NCI-H2196 (cell line): ENCODE measurements at regions not wholly inside any gene's neighbourhood (a gene's known extent, or its start where the extent isn't known, plus 50 kb on each side); places are given as distances from the start of the nearest gene placed in this dataset.

Source experiments
- DNase-seq: peaks from one replicate; lab custom pipeline; 2025; ENCODE audit not compliant: unreplicated experiment; lab: John Stamatoyannopoulos, UW

DNA sequence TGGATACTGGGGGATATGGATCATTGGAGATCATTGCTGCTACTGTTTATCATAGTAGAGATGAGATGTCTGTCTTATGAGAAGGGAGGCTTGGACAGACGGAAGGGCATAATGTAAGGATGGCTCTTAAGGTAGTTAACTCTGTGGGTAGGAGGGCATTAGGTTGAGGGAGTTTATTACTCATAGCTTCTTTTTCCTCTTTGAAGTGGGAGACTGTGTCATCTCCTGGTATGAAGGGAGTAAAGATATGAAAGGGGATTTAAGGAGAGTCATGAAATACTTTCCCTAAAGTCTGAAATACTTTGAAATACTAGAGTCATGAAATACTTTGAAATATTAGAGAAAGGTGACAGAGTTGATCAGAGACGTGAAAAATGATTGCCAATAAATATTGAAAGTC is 255.5 kb upstream of the PITX2 start:
- no peak for DNase-seq

DNA sequence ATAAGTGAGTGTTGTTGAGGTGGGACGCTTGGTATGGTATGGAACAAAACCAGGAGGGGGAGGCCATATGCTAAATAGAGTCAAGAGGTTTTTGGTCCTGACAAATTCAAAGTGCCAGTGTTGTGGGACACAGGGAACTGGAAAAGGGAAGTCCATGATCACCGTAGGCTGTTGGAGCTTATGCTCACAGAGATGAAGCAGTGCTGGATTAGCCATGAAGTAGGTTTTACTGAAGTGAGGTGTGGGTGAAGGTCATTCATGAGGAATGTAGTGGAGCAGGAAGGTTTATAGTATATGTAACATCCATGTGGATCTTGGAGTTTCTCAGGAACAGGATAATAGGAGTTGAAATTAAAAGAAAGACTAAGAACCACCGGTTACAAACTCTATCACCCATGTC is 256.1 kb upstream of the PITX2 start:
- DNase-seq = no peak

DNA sequence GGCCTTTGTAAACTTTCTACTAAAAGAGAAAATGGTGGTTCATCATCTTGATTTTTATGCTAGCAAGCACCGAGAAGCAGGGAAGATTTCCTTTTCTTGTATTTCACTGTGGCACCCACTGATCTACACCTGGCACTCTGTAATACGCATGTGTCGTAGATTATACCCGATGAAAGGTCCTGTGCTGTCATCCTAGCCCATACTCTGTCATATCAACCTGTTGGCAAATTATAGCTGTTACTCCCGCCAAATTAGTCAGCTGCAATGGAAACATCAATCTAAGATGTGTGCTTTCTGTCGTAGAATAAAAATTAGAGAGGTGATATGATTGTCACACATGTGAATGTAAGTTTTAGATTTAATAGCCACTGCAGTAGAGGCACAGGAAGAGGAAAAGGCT is 263.4 kb upstream of the PITX2 start:
- no peak for DNase-seq

DNA sequence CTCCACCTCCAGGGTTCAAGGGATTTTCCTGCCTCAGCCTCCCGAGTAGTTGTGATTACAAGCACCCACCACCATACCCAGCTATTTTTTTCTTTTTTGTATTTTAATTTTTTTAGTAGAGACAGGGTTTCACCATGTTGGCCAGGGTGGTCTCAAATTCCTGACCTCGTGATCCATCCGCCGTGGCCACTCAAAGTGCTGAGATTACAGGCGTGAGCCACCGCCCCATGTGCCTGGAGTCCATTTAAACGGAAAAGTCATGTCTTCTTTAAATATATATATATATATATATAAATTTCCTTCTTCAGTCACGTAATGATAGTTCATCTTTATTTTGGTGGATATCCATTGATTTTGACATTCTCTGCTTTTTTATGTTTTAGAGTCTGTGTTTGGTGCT is 264.0 kb upstream of the PITX2 start:
- DNase-seq = no peak

DNA sequence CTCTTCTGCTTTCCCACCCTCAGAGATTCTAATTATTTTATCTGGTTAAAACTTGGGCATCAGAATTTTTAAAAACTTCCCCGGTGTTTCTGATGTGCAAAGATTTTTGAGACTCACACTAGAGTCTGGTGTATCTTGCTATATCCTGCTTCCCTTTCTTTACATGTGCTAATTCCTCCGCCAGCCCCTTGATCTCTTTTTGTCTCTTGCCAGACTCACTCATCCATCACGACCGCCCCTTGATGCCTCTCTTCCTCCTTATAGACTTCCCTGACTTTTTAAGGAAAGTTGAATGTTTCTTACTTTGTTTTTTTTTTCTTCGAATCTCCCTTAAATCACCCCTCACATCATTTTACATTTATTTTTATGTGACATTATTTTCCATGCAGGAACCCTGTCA is 274.9 kb upstream of the PITX2 start:
- DNase-seq = no peak

DNA sequence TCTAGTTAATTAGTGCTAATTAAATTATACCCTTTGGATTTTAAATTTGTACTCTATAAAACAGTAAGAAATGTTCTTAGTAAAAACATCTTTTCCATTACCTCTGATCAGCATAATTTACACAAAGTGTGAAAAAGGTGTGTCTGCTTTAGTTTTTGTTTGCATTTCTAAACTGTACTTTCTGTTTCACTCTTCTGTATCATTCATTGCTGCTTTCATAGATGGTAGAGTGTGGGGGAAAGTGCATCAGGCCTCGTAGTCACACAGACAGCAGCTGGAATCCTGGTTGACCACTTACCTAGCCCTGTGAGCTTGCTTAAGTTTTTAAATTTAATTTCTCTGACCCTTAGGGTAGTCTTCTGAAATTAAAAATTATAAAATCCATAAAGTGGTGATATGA is 275.4 kb upstream of the PITX2 start:
- no peak for DNase-seq

DNA sequence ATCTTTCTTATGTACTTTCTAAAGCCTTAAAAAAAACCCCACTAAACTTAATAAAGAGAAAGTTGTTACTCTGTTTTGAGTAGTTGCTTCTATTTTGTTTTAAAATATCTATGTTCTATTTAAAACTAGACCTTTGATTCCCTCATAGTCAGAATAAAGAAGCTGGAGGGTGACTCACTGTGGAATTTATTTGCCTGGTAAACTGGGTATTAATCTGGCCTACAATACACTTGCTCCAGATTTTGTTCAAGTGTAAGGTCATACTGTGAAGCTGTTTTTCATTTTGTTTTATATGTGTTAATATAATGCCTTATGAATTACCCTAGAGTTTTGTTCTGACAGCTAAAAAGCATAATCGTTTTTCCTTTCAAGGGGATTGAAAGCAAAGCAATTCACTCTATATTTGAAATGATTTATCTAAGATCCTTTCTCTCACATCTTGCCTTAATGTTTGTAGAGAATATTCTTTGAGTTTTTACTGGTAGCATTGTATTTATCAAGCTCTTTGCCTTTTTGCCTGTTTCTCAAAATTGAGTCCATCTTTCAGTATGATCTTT is 277.4 kb upstream of the PITX2 start:
- DNase-seq = no peak

DNA sequence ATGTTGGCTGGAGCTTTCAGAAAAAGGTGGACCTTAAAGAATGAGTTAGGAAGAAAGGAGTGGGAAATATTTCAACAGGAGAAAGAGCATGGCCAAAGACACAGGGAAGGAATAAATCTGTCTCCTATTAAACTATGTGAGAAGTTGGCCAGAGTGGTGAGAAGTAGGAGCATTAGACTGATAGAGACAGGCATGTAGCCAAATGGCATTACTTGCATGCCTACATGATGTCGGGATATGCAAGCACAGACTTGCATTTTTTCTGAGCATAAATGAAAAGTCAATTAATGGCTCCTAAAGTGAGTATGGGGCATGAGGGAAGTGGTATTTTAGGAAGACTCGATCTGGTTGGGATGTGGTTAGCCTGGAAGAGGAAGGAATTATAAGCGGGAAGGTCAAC is 279.6 kb upstream of the PITX2 start:
- no peak for DNase-seq

DNA sequence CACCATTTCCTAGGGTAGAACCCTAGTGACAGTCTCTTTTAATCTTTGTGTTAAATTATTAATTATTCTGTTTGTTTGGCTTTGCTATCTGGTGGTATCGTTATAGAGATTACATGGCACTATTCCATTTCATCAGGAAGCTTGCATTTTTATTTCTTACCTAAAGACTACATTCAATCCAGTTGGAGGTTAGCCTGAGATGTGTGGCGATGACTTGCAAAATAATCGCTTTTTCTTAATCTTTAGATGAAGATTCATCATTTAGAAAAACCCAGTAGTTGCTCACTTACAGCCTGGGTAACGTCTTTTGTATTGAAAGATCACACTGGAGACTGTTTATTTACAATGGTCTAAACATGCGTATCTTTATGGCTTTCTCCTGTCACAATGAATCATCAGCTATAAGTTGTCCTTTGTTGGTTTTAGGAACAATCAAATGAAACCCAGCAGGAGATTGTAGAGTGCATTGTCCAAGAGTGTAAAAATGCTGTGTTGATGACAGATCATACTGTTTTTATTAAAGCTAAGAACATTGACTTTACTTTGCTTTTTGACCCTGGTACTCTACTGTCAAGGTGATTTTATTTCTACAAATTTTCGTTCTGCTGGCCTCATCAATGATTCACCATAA is 281.7 kb upstream of the PITX2 start:
- DNase-seq = no peak

DNA sequence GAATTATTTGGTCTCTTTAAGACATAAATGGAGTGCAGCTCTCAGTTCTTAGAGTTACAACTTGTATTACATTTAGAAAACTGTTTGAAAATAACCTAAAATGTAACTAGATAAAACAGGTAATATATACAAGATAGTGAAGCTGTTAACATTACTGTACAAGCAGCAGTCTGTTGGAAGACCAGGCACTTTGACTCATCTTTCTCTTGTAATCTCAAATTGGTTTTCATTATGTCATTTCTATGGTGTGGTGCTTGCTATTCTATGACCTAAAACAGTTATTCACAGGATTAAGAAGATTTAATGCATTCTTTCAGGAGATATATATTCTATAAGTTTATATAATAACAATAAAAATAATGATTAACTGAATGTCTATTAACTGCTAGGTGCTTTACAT is 282.5 kb upstream of the PITX2 start:
- no peak for DNase-seq

DNA sequence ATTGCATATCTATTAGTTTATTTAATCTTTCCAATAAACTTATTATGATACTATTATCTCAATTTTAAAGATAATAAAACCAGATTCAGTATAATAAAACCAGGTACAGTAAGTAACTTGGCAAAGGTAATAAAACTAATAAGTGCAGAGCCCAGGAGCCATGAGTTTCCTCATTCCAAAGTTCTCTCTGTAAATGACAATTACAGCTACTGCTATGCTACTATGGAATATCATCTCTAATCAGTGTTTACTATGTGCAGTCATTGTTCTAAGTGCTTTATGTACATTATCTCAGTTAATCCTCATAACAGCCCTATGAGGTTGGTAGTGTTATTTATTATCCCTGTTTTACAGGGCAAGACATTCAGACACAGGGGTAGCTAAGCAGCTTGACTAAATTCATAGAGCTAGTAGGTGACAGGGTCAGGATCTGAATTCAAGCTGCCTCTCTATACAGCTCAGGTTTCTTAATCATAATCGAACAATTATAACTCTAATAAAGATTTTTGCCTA is 285.0 kb upstream of the PITX2 start:
- no peak for DNase-seq

DNA sequence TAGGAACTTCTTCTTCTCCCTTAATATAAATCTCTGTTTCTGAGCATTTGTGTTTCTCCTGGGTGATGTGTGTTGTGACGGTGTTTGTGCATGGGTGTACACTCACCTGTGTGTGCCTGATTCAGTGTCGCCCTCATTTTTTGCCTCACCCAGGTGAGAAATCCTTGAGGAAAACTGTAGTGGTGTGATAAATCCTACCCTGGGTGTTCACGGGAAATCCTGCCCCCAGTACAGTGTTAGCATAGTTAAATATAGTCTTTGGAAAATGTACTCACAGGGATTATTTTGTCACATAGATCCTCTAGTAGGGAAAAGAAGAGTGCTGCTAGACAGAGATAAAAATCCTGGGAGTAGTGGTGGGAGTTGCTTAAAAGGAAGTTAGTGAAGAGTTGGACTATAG is 291.9 kb upstream of the PITX2 start:
- no peak for DNase-seq

DNA sequence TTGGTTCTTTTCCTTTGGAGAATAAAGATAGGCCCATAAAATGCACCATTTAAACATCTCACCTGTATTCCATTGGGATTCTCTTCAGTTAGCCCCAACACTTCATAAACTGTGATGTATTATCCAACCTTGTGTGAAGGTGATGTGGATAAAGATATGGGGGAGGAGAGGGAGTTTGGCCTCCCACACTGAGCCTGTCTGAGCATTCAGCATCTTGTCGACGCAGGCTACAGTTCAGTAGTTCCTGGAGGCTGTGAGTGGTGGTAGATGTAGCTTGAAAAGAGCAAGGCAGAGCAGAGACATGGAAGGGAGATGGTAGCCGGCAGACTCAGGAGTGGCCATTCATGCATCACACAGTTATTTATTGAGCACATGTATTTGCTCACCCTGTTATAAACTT is 292.4 kb upstream of the PITX2 start:
- no peak for DNase-seq

DNA sequence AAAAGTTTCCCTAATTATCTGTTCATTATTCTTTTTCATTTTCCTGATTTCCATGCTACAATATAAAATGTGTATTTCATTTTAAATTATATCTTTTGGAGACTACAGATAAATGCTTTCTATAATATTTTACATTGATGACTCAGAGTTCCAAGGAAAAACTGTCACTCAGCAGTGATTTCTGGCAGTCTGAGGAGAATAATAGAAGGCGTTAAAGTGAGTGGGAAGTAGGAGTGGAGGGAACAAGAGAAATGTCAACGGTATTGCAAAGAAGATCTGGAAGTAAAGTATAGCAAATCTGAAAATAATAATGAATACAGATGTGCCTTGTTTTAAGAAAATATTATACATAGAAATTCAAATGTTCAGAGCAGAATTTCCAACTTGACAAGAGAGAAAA is 293.6 kb upstream of the PITX2 start:
- DNase-seq = no peak

DNA sequence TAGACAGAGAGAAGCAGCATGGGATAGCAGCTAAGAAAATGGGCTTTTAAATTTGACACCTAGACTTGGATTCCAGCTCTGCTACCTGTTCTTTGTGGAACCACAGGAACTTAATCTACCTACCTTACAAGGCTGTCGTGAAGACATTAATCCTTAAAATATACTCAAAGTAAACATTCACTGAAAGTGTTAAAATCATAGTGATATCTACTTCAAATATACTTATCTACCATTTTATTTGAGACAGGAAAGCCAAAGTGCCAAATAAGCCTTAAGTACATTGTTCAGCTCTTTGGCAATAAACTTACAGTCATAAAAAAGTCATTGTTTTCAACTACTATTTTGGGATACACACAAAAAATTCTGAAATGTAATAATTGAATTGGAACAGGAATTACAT is 295.0 kb upstream of the PITX2 start:
- DNase-seq = no peak

DNA sequence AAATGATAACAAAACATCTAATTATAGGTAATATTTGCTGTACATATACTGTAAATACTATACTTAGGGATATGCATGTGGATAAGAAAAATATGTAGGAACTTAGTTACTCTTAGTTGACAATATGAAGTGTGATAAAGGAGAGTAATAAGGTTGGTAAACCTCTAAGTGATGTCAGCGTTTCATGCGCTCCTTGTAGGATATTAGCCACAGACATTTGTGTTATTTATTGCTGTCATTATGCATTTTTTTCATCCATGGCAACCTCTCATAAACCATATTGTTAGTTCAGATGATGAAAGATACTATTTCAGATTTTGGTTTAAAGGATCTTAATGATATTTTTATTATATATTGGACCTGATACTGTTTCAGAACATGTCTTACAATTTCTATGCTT is 298.1 kb upstream of the PITX2 start:
- no peak for DNase-seq

DNA sequence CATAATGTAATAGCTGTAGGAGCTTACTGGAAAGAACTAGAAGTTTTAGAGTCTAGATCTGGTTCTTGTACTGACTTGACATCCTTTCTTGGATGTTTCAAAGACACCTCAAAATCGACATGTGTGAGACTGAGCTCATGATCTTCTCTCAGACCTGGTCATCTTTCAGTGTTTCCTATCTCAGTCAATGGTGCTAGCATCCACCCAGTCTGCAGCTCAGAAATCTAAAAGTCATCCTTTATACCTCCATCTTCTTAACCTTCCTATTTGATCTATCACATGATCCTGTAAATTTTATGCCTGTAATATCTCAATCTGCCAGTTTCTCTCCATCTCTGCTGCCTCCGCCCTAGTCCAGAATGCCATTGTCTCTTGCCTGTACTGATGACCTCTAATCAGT is 301.9 kb upstream of the PITX2 start:
- DNase-seq = no peak

DNA sequence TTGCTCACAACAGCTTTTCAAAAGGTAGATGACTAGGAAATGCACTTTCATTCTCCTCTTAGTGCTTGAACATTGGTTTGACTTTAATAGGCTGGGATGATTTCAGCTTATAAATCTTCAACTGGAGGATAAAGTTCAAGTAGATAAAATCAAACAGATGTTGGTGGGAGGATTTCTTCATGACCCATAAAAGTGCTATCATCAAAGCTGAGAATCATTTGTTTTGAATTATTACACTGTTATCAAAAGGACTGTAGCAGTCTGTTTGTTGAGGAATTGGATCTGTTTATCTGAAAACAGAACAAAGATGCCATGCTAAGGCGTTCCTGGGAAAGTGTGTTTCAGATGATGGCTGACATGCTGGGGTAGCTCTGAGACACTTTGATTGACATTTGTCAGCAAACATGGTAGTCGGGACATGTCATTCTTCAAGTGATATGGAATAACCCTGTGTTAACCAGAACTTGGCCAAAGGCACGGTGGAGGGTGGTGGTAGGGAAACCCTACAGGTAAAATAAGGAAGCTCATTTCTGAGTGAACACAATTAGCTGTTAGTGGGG is 304.0 kb upstream of the PITX2 start:
- DNase-seq = no peak

DNA sequence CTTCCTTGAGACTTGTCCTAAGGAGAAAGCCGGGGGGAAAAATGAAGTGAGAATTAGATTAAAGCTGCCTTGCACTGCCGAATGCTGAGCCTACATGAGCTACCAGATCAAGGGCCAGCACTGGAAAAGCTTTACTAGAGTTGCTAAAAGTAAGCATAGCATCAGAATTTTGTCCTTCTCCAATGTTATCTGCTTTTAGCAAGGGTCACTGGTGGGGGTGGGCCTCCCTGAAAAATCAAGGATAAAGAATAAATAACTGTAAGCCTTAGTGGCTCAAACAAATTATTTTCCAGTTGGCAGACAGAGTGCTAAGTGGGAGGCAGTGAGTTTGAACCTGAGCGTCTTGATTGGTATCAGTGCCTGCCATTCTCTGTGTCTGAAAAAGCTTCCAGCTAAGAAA is 310.5 kb upstream of the PITX2 start:
- DNase-seq = no peak

DNA sequence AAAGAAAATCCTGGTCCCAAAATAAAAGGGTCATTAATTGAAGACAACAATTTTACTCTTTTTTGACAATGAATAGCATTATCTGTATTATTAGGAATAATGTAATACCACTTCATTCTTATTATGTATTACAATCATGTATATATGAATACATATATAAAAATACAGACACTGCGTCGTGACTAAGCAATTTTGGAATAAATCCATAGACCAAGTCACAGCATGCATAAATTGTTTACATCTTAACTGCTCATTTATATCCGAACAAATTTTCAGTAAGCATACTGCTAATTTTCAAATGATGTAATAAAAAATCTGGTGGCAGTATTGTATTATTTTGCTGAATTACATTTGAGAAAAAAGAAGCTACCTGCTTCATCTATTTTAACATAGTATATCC is 321.6 kb upstream of the PITX2 start:
- DNase-seq = no peak

DNA sequence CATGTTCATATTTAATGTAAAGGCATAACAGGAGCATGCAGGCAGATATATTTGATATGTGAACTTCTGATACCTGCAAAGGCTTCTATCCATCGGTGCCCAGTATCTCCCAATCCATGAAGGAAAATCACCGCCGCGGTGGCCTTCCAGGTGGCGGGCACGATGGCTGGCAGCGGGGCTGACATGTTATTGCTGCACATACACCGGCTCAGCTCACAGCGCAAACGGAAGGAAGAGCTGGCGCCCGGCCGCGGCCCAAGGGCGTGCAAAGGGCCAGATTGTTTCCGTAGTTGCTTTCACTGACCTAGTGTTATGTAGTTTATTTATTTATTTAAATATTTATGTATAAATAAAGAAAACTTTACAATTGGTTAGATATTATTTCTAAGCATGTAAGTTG is 322.7 kb upstream of the PITX2 start:
- no peak for DNase-seq

DNA sequence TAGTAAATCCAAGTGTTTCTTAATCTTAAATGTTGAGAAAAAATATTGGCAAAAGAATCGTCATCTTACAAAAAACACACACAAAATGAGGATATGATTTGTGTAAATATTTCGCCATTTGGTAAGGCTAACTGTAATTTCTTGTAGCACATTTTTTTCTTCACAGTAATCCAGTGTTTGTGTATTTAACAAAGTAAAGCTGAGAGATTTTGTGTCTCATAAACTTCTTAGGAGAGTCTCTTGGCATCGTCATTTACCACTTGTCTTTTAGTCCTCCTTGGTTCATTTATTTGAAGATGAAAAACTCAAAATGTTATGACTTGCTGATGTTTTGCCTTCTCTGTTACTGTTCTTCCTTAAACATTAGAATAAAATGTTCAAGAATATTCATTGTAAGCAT is 326.7 kb upstream of the PITX2 start:
- DNase-seq = no peak

DNA sequence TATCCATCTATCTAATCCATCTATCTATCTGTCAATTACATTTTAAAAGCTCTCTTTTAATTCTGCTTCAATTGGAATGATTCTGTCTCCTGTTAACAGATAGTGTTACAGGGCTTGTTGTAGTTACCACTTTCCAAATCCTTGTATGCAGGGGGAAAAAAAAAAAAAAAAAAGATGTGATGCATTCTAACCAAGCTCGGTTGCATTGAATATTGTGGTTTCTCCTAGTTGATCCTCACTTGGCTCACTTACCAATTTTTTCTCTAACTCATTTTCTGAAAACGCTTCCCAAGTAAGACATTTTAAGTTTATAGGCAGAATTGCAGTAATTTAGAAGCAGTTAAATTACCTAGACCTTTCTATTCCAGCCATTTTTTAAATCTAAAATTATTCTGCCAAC is 327.9 kb upstream of the PITX2 start:
- DNase-seq = no peak
